Mesenteric fat pad (tissue), 1 donor: ENCODE measurements at regions not wholly inside any gene's neighbourhood (a gene's known extent, or its start where the extent isn't known, plus 50 kb on each side); places are given as distances from the start of the nearest gene placed in this dataset.

Source experiments
- DNase-seq: peaks from one replicate; pipeline ENCODE4 v3.0.0-alpha.2; 2020; ENCODE audit warnings: low spot score
- donor health status: DM: yes; HTN: yes; CAD: no.

DNA sequence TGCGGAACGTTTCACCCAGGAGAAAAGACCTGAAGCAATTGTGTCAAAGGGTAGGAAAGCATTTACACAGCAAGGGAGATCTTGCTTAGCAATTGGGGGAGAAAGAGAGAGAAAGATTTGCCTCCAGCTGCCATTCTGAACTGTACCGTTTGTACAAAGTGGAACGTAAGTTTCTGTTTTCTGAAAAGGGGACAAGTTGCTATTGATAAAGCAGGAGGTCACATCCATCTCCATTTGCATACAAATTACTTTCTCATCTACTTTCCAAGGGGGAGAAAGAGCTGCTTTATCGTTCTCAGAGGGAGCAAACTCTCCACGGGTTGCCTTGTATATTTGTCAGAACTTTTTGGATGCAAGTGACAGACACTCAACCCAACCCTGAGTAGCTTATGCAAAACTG, 92.0 kb upstream of the CARD11 start:
- DNase-seq = no peak

GRCh38 chr7:3138206-3138605, 94.5 kb upstream of the CARD11 start:
- peak; percentile 62 for DNase-seq

- no peak for DNase-seq
These were observed 95.3 kb upstream of the CARD11 start for GRCh38 chr7:3138997-3139396.

- DNase-seq = peak; percentile 39
These were observed 97.2 kb upstream of the CARD11 start for GRCh38 chr7:3140834-3141233.

DNA sequence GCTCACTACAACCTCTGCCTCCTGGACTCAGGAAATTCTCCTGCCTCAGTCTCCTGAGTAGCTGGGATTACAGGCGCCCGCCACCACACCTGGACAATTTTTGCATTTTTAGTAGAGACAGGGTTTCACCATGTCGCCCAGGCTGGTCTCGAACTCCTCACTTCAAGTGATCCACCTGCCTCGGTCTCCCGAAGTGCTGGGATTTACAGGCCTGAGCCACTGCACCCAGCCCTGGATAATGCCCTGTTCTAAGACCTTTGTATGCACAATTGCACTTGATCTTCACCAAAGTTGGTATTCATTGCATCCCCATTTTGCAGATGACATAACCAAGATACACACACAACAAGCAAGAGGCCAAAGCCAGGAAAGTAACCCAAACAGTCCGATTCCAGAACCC, 97.7 kb upstream of the CARD11 start:
- peak; percentile 37 for DNase-seq

DNA sequence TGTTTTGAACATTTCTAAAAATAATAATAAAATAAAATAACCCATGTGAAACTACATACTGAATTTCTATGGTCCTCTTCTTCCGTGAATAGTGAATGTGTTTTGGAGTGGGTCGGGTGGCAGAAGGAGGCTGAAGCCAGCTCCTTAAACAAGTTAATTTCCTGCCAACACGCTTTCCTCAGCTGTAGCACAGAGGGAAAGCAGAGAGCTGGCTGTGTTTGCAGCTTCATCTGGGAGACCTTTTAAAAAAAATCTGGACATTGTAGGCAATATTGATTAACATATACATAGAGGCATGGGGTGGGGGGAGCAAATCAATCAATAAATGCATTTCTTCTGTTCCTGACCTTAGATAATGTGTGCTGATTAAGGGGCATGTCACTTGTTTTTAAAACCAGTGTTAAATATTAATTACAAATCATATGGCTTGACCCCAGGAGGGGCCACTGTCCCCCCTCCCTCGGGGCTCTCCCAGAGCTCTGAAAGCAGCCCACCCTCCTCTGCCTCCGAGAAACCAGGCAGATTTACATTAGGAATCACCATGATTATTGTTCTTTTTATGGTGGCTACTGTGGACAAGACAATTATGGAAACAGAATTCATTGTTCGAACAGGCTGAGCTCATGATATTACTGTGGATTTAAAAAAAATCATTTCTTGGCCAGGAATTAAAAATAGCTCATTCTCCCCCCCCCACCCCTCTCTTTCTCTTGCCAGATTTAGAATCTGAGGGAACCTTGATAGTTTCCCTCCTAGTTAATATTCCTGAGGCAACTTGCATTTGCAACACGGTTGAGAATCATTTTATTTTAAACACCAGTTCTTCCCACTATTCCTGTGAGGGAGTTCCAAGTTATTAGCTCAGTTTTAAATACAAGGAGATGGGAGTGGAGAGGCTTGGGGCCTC, 100.5 kb upstream of the CARD11 start:
- DNase-seq = peak; percentile 43

- peak; percentile 22 for DNase-seq
These were observed 101.1 kb upstream of the CARD11 start for GRCh38 chr7:3144776-3145125.

- DNase-seq = peak; percentile 72
These were observed 103.0 kb upstream of the CARD11 start for GRCh38 chr7:3146571-3147226.

DNA sequence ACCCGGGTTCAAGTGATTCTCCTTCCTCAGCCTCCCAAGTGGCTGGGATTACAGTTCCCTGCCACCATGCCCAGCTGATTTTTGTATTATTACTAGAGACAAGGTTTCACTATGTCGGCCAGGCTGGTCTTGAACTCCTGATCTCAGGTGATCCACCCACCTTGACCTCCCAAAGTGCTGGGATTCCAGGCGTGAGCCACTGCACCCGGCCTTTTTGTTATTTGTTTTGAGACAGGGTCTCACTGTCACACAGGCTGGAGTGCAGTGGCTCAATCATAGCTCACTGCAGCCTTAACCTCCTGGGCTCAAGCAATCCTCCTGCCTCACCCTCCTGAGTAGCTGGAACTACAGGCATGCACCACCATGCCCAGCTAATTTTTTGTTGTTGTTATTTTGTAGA, 104.8 kb upstream of the CARD11 start:
- DNase-seq = peak; percentile 53

GRCh38 chr7:3149231-3149995, 105.7 kb upstream of the CARD11 start:
- DNase-seq = peak; percentile 83

DNA sequence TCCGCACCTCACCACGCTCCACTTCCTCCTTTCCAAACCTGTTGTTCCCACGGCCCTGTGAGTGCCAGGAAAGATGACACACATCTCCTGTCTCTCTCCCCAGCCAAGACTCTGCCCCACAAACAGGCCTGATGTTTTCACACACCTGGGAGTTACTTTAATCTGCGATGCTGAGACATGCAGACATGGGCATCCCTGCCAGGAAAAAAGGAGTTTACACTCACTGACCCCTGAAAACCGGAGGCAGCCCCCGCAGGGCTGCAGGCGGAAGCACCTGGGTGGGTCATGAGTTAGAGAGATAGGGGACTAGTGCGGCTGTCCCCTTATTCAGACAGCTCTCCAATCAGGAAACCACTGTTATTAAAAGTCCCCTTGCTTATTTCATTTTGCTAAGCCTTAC, 106.4 kb upstream of the CARD11 start:
- DNase-seq = peak; percentile 59

GRCh38 chr7:3151784-3152183, 108.1 kb upstream of the CARD11 start:
- no peak for DNase-seq

DNA sequence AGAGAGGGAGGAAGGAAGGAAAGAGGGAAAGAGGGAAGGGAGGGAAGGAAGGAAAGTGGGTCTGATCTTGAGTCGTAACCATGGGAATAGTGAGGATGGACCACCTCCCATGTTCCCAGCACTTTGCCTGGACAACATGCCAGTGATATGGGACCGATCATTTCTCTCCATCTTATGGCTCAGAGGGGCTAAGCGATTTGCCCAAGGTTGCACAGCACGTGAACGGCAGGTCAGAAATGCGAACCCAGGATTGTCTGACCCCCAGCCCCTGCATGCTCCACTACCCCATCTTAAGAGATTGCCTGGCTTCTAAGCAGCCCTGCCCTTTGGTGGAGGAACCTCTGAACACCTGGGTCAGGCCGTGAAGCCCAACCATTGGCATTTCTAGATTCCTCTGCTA, 109.0 kb upstream of the CARD11 start:
- DNase-seq = no peak

DNA sequence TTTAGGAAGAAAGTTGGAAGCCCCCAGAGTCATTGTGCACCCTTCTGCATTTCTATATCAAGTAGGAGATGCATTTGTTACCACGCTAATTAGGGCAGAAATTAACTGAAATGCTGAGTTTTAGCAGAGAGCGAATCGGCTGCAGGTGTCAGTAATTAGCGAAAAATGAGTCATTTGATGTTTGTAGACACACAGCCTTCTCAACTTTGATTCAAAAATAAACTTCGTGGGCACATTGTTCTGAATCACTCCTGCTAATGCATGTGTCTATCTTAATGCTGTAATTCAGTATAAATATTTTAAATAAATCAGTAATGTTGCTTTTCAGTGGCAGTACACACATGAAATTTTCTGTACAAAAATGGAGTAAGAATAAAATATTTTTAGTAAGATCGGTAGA, 109.5 kb upstream of the CARD11 start:
- DNase-seq = no peak

DNA sequence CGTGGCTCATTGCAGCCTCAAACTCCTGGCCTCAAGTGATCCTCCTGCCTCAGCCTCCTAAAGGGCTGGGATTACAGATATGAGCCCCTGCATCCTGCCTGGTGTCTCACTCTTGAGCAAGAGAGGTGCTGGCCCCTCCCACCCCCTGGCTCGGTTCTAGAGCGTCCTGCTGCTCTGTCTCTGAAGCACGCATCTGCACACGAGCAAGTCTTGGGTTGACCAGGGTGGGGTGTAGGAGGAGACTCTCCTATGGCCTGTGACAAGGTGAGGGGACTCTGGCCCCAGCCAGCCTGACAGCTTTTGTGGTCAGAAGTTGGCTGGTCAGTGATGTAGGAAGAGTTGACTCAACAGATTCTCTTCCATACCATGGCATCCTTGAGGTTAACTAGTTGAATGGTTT, 110.7 kb upstream of the CARD11 start:
- DNase-seq = no peak

DNA sequence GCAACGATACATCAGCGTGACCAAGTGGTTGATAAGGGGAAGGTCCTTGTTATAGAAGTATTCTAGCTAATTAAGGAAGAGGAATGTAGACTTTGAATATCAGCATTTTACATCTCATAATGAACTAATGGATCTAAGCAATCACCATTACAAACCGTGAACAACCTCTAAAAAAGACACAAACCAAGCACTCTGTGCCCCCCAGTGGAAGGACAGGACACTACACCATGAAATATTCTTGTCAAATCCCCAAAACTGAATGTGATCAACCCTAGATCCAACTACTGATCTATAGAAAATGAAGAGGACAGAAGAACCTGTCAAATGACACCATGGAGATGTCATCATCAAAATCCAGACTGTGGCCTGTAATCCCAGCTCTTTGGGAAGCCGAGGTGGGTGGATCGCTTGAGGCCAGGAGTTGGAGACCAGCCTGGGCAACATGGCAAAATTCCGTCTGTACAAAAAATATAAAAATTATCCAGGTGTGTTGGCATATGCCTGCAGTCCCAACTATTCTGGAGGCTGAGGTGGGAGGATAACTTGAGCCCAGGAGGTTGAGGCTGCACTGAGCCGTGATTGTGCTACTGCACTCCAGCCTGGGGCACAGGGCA, 111.3 kb upstream of the CARD11 start:
- no peak for DNase-seq

DNA sequence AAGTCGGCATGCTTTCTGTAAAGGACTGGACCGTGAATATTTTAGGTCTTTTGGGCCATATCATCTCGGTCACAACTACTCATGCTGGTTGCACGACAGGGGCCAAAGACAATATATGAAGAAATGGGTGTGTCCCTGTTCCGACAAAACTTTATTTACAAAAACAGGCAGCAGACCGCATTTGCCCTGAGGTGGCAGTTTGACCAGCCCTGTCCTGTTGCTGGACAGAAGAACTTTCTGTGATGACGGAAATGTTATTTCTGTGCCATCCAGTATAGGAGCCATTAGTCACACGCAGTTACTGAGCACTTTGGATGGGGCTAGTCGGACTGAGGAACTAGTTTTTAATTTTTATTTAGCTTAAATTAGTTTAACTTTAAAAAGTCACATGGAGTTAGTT, 112.8 kb upstream of the CARD11 start:
- DNase-seq = no peak

- DNase-seq = no peak
These were observed 114.1 kb upstream of the CARD11 start for GRCh38 chr7:3157566-3158287.

DNA sequence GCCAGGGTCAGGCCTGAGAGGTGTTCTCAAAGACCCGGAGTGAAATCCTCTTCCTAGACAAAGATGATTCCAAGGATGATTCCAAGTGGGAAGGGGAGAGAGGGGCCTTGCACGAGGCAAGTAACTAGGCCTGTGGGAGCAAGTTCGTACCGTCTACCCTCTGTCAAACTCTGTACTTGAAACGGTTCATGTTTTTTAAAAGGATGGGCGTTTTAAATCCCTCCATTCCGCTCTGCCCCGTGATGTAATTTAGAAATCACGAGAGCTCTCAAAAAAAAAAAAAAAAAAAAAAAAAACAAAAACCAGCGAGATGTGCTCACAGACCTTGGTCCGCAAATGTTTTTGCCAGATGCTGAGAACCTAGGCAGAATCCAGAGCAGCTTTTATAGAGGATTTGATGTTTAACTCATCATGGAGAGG, 114.7 kb upstream of the CARD11 start:
- DNase-seq = no peak

DNA sequence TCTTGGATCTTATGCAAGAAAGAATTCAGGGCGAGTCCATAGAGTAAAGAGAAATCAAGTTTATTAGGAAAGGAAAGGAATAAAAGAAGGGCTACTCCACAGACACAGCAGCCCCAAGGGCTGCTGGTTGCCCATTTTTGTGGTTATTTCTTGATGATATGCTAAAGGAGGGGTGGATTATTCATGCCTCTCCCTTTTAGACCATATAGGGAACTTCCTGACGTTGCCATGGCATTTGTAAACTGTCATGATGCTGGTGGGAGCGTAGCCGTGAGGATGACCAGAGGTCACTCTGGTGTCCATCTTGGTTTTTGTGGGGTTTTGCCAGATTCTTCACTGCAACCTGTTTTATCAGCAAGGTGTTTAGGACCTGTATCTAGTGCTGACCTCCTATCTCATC, 115.4 kb upstream of the CARD11 start:
- no peak for DNase-seq

GRCh38 chr7:3159445-3159844, 115.8 kb upstream of the CARD11 start:
- DNase-seq = no peak
